HEK293 (cell line): ENCODE measurements at regions not wholly inside any gene's neighbourhood (a gene's known extent, or its start where the extent isn't known, plus 50 kb on each side); places are given as distances from the start of the nearest gene placed in this dataset.

Experiments
- ATF2 ChIP-seq: fragments of 450-650 bp; formaldehyde crosslinking; IDR thresholded peaks from 2 replicates; pipeline ENCODE4 v1.5.1; 2016; ENCODE audit warnings: missing biosample characterization, missing genetic modification characterization, low read depth
- CTCF ChIP-seq: fragments of 450-650 bp; formaldehyde crosslinking; IDR thresholded peaks from 2 replicates; pipeline ENCODE4 v1.5.1; 2016; ENCODE audit warnings: missing biosample characterization, missing genetic modification characterization
- SALL2 ChIP-seq: fragments of 450-650 bp; formaldehyde crosslinking; IDR thresholded peaks from 2 replicates; pipeline ENCODE4 v1.5.0; 2017; ENCODE audit warnings: missing biosample characterization, mild to moderate bottlenecking, missing genetic modification characterization, borderline replicate concordance
- YY1 ChIP-seq: fragments of 450-650 bp; formaldehyde crosslinking; IDR thresholded peaks from 2 replicates; pipeline ENCODE4 v1.5.1; 2018; ENCODE audit warnings: missing biosample characterization, missing genetic modification characterization
- ZBTB1 ChIP-seq: fragments of 450-650 bp; formaldehyde crosslinking; IDR thresholded peaks from 2 replicates; pipeline ENCODE4 v1.5.1; 2016; ENCODE audit warnings: missing biosample characterization, missing genetic modification characterization
- ZBTB11 ChIP-seq: fragments of 450-650 bp; formaldehyde crosslinking; conservative IDR thresholded peaks from 2 replicates; pipeline ENCODE4 v1.5.1; 2016; ENCODE audit warnings: low read depth, missing biosample characterization, missing genetic modification characterization
- ZNF10 ChIP-seq: fragments of 450-650 bp; formaldehyde crosslinking; IDR thresholded peaks from 2 replicates; pipeline ENCODE4 v1.5.1; 2017; ENCODE audit warnings: missing biosample characterization, missing genetic modification characterization
- ZNF140 ChIP-seq: fragments of 450-650 bp; formaldehyde crosslinking; IDR thresholded peaks from 2 replicates; pipeline ENCODE4 v1.5.1; 2016; ENCODE audit warnings: missing biosample characterization, missing genetic modification characterization
- ZNF248 ChIP-seq: fragments of 450-650 bp; formaldehyde crosslinking; IDR thresholded peaks from 2 replicates; pipeline ENCODE4 v1.5.1; 2017; ENCODE audit warnings: missing biosample characterization, missing genetic modification characterization
- ZNF274 ChIP-seq, 2 experiments: fragments of 200-500 bp in 1 of 2; fragments of 450-650 bp in 1 of 2; sonication (Bioruptor generic) in 1 of 2; formaldehyde crosslinking in 1 of 2; IDR thresholded peaks; 2 replicates each; pipeline versions ENCODE4 v1.5.1 to v1.6.1; 2014 to 2016; ENCODE audit warnings: borderline replicate concordance in 1 of 2, inconsistent platforms in 1 of 2, low read length in 1 of 2, missing biosample characterization in 1 of 2, missing genetic modification characterization in 1 of 2
- ZNF37A ChIP-seq: fragments of 450-650 bp; IDR thresholded peaks from 2 replicates; pipeline ENCODE4 v1.5.1; 2018; ENCODE audit warnings: missing biosample characterization, missing genetic modification characterization
- ZNF621 ChIP-seq: fragments of 450-650 bp; formaldehyde crosslinking; IDR thresholded peaks from 2 replicates; pipeline ENCODE4 v1.5.1; 2017; ENCODE audit warnings: missing biosample characterization, missing genetic modification characterization
- TF ChIP-seq, protein P1 (sequence below): IDR thresholded peaks from 2 replicates; pipeline ENCODE4 v1.6.1; 2011; ENCODE audit warnings: mild to moderate bottlenecking, low read depth, low read length, borderline replicate concordance
- TF ChIP-seq, protein P2 (sequence below): fragments of 450-650 bp; formaldehyde crosslinking; IDR thresholded peaks from 2 replicates; pipeline ENCODE4 v1.5.1; 2016; ENCODE audit warnings: missing biosample characterization, missing genetic modification characterization

DNA sequence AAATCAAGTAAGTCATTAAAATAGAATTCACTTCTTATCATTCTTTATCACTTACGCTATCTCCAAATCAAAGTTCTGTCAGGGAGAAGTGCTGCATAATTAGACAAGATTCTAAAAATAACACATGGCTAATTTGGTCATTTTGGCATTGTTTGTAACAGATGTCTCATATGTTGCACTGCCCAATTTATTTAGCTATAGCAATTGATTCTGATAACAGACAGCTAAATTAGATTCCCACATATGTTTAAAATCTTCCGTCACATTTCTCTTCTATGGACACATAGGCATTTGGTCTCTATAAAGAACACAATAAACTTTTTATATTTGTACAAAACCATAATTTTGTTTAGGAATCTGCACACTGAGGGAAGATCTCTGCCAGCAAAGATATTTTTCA, 644.5 kb upstream of the VRK2 start:
- TF ChIP-seq ZNF248 = no peak
- no peak for TF ChIP-seq ZBTB1 (tag by site-specific recombination)
- TF ChIP-seq ZNF621 (tag by site-specific recombination) = no peak
- no peak for TF ChIP-seq ZNF37A (tag by site-specific recombination)
- TF ChIP-seq YY1 = no peak
- no peak for TF ChIP-seq CTCF (tag by site-specific recombination)
- no peak for TF ChIP-seq ZNF274 (IDR thresholded peaks at IDR 0.05; ENCODE audit: low read length)
- TF ChIP-seq ZNF274 (tag by site-specific recombination; IDR thresholded peaks at IDR 0.05; ENCODE audit: borderline replicate concordance) = no peak
- TF ChIP-seq, protein P1, sequence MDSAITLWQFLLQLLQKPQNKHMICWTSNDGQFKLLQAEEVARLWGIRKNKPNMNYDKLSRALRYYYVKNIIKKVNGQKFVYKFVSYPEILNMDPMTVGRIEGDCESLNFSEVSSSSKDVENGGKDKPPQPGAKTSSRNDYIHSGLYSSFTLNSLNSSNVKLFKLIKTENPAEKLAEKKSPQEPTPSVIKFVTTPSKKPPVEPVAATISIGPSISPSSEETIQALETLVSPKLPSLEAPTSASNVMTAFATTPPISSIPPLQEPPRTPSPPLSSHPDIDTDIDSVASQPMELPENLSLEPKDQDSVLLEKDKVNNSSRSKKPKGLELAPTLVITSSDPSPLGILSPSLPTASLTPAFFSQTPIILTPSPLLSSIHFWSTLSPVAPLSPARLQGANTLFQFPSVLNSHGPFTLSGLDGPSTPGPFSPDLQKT = no peak
- TF ChIP-seq ATF2 = no peak
- TF ChIP-seq, protein P2, sequence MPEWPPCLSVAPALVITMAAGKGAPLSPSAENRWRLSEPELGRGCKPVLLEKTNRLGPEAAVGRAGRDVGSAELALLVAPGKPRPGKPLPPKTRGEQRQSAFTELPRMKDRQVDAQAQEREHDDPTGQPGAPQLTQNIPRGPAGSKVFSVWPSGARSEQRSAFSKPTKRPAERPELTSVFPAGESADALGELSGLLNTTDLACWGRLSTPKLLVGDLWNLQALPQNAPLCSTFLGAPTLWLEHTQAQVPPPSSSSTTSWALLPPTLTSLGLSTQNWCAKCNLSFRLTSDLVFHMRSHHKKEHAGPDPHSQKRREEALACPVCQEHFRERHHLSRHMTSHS (tag by site-specific recombination) = no peak
- TF ChIP-seq ZNF10 = no peak
- TF ChIP-seq SALL2 (tag by site-specific recombination) = no peak
- no peak for TF ChIP-seq ZBTB11 (tag by site-specific recombination)
- no peak for TF ChIP-seq ZNF140 (tag by site-specific recombination)
